Uterus (tissue), 3 donors: ENCODE measurements at regions not wholly inside any gene's neighbourhood (a gene's known extent, or its start where the extent isn't known, plus 50 kb on each side); places are given as distances from the start of the nearest gene placed in this dataset.

ENCODE experiments used
- DNase-seq, 2 donors: peaks; one replicate each; pipeline ENCODE4 v3.0.0-alpha.2; 2019 to 2020
- H3K27ac ChIP-seq, 2 donors: fragments of 200-600 bp; sonication (generic); 1 replicate in 1 of 2; 2 replicates in 1 of 2; pipeline ENCODE4 v1.5.1; 2016 to 2018
- H3K27me3 ChIP-seq, 2 donors: fragments of 200-600 bp; sonication (generic); one replicate each; pipeline ENCODE4 v1.5.1; 2018 to 2019; ENCODE audit warnings: control low read depth in 1 of 2
- H3K36me3 ChIP-seq, 2 donors: fragments of 200-600 bp; sonication (generic); one replicate each; pipeline ENCODE4 v1.5.1; 2019; ENCODE audit warnings: control low read depth in 1 of 2
- H3K4me1 ChIP-seq, 2 donors: fragments of 200-600 bp; sonication (generic); one replicate each; pipeline ENCODE4 v1.5.1; 2018 to 2019; ENCODE audit warnings: control low read depth in 1 of 2
- H3K4me3 ChIP-seq, 2 donors: fragments of 200-600 bp; sonication (generic); 1 replicate in 1 of 2; 2 replicates in 1 of 2; pipeline ENCODE4 v1.5.1; 2018 to 2019; ENCODE audit warnings: mild to moderate bottlenecking in 1 of 2
- H3K9me3 ChIP-seq, 2 donors: fragments of 200-600 bp; sonication (generic); one replicate each; pipeline ENCODE4 v1.5.1; 2019; ENCODE audit warnings: control low read depth in 1 of 2
- POLR2A ChIP-seq, 2 donors: fragments of 450-650 bp; IDR thresholded peaks; one replicate each; pipeline ENCODE4 v1.6.1; 2016; ENCODE audit warnings: antibody characterized with exemption in 2 of 2, mild to moderate bottlenecking in 1 of 2, moderate library complexity in 1 of 2
- intact Hi-C: fragments of 100-400 bp; cut with DNase I; formaldehyde crosslinking; loops from one replicate; pipeline ENCODE4 v1.15.1; 2023; ENCODE audit warnings: low total_unique reads
- TF ChIP-seq, protein P1 (sequence below), 4 experiments: fragments of 200-600 bp in 2 of 4; fragments of 450-650 bp in 2 of 4; sonication (generic) in 2 of 4; IDR thresholded peaks; one replicate each; pipeline ENCODE4 v1.5.1; 2016 to 2019; ENCODE audit warnings: antibody characterized with exemption in 4 of 4, mild to moderate bottlenecking in 2 of 4, moderate library complexity in 1 of 4
- donor health status: DM: yes; HTN: yes; CAD: no.

- intact Hi-C loops = no loop called here
- Histone ChIP-seq H3K27ac (no peak overlapping the region), H3K4me1 (no peaks in the 10 kb centered on the region), H3K27me3 (no peaks in the 10 kb centered on the region), H3K4me3 (no peak overlapping the region), H3K9me3 (no peaks in the 10 kb centered on the region), H3K36me3 (no peaks in the 10 kb centered on the region)
- no peak for TF ChIP-seq POLR2A (IDR thresholded peaks at IDR 0.05)
- DNase-seq = no peak
These were observed 827.1 kb downstream of the PLOD2 start for GRCh38 chr3:145333931-145334330.

DNA sequence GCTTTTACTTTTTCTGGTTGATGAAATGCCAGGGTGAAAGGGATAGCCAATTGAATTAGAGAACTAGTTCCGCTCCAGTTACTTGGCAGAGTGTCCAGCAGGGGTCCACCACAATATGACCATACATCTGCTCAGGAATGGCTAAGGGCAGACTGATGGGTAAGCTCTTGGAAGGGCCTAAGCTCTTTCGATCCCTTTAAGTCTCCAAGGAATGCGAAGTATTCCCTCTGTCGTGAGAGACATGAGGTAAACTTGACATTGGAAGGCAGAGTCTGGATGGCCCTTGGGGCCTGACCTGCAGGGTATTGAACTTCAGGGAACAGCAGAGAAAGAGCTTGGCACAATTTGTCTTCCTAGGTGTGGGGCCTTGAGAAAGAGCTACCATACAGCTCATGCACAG is 805.8 kb downstream of the PLOD2 start:
- no peaks in the 10 kb centered on the region for H3K9me3 ChIP-seq
- intact Hi-C loops = no loop called here
- DNase-seq = no peak
- H3K4me1 ChIP-seq = no peaks in the 10 kb centered on the region
- H3K27me3 ChIP-seq = no peaks in the 10 kb centered on the region
- TF ChIP-seq, protein P1, sequence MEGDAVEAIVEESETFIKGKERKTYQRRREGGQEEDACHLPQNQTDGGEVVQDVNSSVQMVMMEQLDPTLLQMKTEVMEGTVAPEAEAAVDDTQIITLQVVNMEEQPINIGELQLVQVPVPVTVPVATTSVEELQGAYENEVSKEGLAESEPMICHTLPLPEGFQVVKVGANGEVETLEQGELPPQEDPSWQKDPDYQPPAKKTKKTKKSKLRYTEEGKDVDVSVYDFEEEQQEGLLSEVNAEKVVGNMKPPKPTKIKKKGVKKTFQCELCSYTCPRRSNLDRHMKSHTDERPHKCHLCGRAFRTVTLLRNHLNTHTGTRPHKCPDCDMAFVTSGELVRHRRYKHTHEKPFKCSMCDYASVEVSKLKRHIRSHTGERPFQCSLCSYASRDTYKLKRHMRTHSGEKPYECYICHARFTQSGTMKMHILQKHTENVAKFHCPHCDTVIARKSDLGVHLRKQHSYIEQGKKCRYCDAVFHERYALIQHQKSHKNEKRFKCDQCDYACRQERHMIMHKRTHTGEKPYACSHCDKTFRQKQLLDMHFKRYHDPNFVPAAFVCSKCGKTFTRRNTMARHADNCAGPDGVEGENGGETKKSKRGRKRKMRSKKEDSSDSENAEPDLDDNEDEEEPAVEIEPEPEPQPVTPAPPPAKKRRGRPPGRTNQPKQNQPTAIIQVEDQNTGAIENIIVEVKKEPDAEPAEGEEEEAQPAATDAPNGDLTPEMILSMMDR (IDR thresholded peaks at IDR 0.05) = no peak
- TF ChIP-seq POLR2A (IDR thresholded peaks at IDR 0.05) = no peak
- no peaks in the 10 kb centered on the region for H3K36me3 ChIP-seq
- no peak overlapping the region for H3K27ac ChIP-seq
- H3K4me3 ChIP-seq = no peak overlapping the region

GRCh38 chr3:145357453-145357852 is 803.5 kb downstream of the PLOD2 start:
- Histone ChIP-seq H3K9me3 (peaks cover 0 to 4% of the 10 kb centered on the region in 2 donors), H3K4me1 (no peaks in the 10 kb centered on the region)

DNA sequence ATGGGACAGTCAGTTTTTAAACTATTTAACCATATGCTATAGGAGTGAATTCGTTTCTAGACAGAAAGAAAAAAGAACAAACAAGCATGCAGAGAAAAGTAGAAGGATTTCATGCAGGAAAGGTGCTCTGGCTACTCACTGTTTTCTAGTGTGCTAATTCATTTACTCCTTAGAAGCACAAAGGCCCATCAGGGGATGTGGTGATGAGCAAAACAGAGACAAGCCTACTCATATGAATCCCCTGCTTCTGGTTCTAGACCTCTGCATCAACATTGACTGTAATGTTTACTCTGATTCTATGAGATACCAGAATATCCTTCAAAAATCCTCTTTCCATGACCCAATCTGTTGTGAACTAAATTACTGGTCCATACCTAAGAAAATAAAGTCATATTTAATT is 801.9 kb downstream of the PLOD2 start:
- no peaks in the 10 kb centered on the region for H3K27me3 ChIP-seq
- H3K4me1 ChIP-seq = no peaks in the 10 kb centered on the region
- no peak overlapping the region for H3K27ac ChIP-seq
- no peaks in the 10 kb centered on the region for H3K36me3 ChIP-seq
- H3K9me3 ChIP-seq = peaks cover 0 to 4% of the 10 kb centered on the region in 2 donors
- no peak for DNase-seq
- TF ChIP-seq, protein P1 (IDR thresholded peaks at IDR 0.05) = no peak
- TF ChIP-seq POLR2A (IDR thresholded peaks at IDR 0.05) = no peak
- H3K4me3 ChIP-seq = no peak overlapping the region
- intact Hi-C loops = no loop called here

More at GRCh38 chr3:145357453-145357852, 803.5 kb downstream of the PLOD2 start:
- no peaks in the 10 kb centered on the region for H3K36me3 ChIP-seq
- no peak overlapping the region for H3K27ac ChIP-seq
- intact Hi-C loops = no loop called here
- no peaks in the 10 kb centered on the region for H3K27me3 ChIP-seq
- no peak overlapping the region for H3K4me3 ChIP-seq
- DNase-seq = no peak
- TF ChIP-seq, protein P1 (IDR thresholded peaks at IDR 0.05) = no peak
- TF ChIP-seq POLR2A (IDR thresholded peaks at IDR 0.05) = no peak

DNA sequence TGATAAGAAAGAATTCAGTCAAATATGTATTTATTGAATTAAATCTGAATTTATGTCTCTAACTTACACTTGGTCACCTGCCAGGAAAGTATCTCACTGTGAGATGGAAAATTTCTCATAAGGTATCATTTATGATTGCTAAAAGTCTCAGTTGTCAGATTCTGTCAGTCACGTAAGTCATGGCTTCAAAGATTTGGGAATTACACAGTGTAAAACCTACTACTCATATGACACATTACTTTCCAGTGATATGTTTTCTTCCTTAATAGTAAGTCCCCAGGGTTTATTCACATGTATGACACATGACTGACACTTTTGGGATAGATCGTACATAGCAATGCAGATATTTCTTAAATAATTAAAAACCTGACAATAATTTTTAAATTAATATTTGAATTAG is 792.2 kb downstream of the PLOD2 start:
- TF ChIP-seq, protein P1 (IDR thresholded peaks at IDR 0.05) = no peak
- TF ChIP-seq POLR2A (IDR thresholded peaks at IDR 0.05) = no peak
- Histone ChIP-seq H3K9me3 (no peaks in the 10 kb centered on the region), H3K4me1 (no peaks in the 10 kb centered on the region), H3K4me3 (no peak overlapping the region), H3K27me3 (no peaks in the 10 kb centered on the region), H3K27ac (no peak overlapping the region), H3K36me3 (no peaks in the 10 kb centered on the region)
- intact Hi-C loops = no loop called here
- no peak for DNase-seq

DNA sequence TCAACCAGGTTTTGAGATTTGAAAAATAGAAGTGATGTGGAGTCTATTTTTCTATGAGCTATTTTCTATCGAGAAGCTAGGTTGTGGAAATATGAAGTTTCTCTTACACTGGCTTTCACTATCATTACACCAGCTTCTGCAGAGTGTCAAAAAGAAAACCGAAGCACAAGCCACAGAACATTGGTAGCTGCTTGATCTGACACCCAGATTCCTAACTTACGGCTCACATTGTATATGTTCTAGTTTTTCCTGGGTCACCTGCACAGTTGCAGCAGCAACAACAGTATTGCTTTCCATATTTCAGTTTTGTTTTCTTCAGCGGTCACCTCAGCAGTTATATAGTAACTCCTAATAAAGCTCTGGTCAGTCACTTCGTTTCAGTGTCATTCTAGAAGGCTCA is 790.1 kb downstream of the PLOD2 start:
- Histone ChIP-seq H3K4me3 (no peak overlapping the region), H3K4me1 (no peaks in the 10 kb centered on the region), H3K9me3 (no peaks in the 10 kb centered on the region), H3K36me3 (no peaks in the 10 kb centered on the region), H3K27ac (no peak overlapping the region), H3K27me3 (no peaks in the 10 kb centered on the region)
- intact Hi-C loops = no loop called here
- DNase-seq = no peak
- TF ChIP-seq, protein P1 (IDR thresholded peaks at IDR 0.05) = no peak
- no peak for TF ChIP-seq POLR2A (IDR thresholded peaks at IDR 0.05)
